Kidney epithelial cell (primary cell): ENCODE measurements at regions not wholly inside any gene's neighbourhood (a gene's known extent, or its start where the extent isn't known, plus 50 kb on each side); places are given as distances from the start of the nearest gene placed in this dataset.

ENCODE experiments used
- DNase-seq: peaks from one replicate; pipeline ENCODE4 v3.0.0-alpha.2; 2010; ENCODE audit warnings: low read depth
- H3K27me3 ChIP-seq: 2 replicates; pipeline ENCODE4 v1.6.0; 2011; ENCODE audit warnings: low read length; ENCODE audit not compliant: control insufficient read depth, insufficient read depth
- H3K36me3 ChIP-seq: 2 replicates; pipeline ENCODE4 v1.5.1; 2011; ENCODE audit warnings: low read length; ENCODE audit not compliant: control insufficient read depth, insufficient read depth
- H3K4me3 ChIP-seq: 2 replicates; pipeline ENCODE4 v1.5.1; 2011; ENCODE audit warnings: low read depth, mild to moderate bottlenecking, control low read depth, low read length
- CTCF ChIP-seq: IDR thresholded peaks from 2 replicates; pipeline ENCODE4 v1.5.1; 2011; ENCODE audit warnings: mild to moderate bottlenecking, moderate library complexity, low read length, control low read depth, inconsistent platforms; ENCODE audit not compliant: insufficient read depth, poor library complexity, severe bottlenecking

GRCh38 chr2:215598376-215598975, 162.6 kb upstream of the FN1 start:
- no peak for DNase-seq

GRCh38 chr2:215597577-215597976, 161.7 kb upstream of the FN1 start:
- DNase-seq: no peak
- no peak for TF ChIP-seq CTCF
- Histone ChIP-seq H3K36me3 (no peaks in the 10 kb centered on the region), H3K27me3 (no peaks in the 10 kb centered on the region), H3K4me3 (no peak overlapping the region)

More at GRCh38 chr2:215598376-215598975, 162.6 kb upstream of the FN1 start:
- Histone ChIP-seq H3K27me3 (no peaks in the 10 kb centered on the region), H3K4me3 (no peak overlapping the region), H3K36me3 (no peaks in the 10 kb centered on the region)
- TF ChIP-seq CTCF: no peak

GRCh38 chr2:215594766-215595165, 158.9 kb upstream of the FN1 start:
- TF ChIP-seq CTCF: no peak
- Histone ChIP-seq H3K36me3 (no peaks in the 10 kb centered on the region), H3K27me3 (no peaks in the 10 kb centered on the region), H3K4me3 (no peak overlapping the region)
- DNase-seq: no peak

GRCh38 chr2:215590010-215590745, 154.3 kb upstream of the FN1 start:
- H3K36me3 ChIP-seq: no peaks in the 10 kb centered on the region
- no peak for TF ChIP-seq CTCF
- no peaks in the 10 kb centered on the region for H3K27me3 ChIP-seq
- no peak for DNase-seq
- H3K4me3 ChIP-seq: no peak overlapping the region

GRCh38 chr2:215583881-215584280, 148.0 kb upstream of the FN1 start:
- H3K36me3 ChIP-seq: no peaks in the 10 kb centered on the region
- no peak for DNase-seq
- no peak for TF ChIP-seq CTCF
- no peaks in the 10 kb centered on the region for H3K27me3 ChIP-seq
- H3K4me3 ChIP-seq: no peak overlapping the region
